GM19468 (cell line): ENCODE measurements at regions not wholly inside any gene's neighbourhood (a gene's known extent, or its start where the extent isn't known, plus 50 kb on each side); places are given as distances from the start of the nearest gene placed in this dataset.
"Not testable (repeated sequence)": the region's sequence is repeated elsewhere in the genome, so short reads cannot be mapped to it uniquely, and the experiment has no call there.

Source experiments
- ATAC-seq: cut with Tn5 transposase; IDR thresholded peaks from one replicate; pipeline ENCODE4 v1.9.1; 2021; ENCODE audit warnings: mild to moderate bottlenecking, moderate library complexity, moderate number of reproducible peaks; ENCODE audit not compliant: unreplicated experiment; ENCODE audit errors: extremely low read depth

DNA sequence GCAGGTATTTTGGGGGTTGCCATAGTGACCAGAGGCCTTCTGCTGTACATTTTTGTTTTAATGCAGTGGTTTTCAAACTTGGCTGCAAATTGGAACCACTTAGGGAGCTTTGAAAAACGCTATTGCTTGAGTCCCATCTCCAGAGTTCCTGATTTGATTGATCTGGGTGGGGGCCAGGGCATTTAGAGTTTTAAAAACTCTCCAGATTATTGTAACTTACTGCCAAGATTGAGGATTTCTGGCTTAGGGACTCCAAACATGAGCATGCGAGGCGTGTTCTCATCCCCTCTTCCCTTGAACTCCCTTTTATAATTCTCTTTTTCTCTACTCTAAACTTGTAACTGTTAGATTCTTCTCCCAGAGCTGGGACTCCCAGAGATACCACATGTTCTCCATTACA lies 340.8 kb upstream of the SUCLG2 start:
- ATAC-seq = no peak

DNA sequence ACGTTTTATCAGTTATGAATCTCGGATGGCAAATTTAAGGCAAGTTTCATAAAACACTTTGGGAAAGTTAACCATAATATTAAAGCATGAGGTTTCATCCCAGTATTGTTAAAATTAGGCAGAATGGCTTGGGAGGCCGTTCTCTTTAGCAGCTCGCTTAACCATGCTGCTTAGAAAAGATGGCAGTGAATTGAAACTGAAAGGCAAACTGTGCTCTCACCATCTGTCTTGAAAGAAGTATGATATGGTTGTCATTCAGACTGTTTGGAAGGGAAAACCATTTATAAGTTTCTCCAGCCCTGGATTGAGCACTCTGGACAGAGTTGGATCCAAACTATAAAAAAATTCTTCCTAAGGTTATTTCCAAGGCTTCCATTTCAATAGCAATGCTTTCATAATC lies 332.3 kb upstream of the SUCLG2 start:
- no peak for ATAC-seq

DNA sequence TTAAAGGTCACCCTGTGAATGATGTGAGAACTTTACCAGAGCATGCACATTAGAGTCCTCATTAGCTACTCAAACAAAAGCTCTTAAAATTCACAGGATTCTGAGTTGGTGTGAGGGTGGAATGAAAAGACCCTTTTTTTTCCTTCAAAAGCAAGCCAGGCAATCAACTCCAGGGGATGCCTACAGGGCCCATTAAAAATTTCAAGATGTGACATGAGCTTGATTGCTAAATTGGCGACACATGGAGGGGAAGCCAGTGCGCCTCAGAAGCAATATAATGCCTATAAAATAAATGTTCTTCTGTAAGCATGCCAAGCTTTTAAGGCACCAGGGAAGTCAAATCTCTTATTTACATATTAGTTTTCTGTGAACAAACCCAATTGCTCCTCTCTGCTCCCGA lies 328.8 kb upstream of the SUCLG2 start:
- ATAC-seq = no peak

- ATAC-seq = no peak
These were observed 326.7 kb upstream of the SUCLG2 start for GRCh38 chr3:67981077-67981476.

DNA sequence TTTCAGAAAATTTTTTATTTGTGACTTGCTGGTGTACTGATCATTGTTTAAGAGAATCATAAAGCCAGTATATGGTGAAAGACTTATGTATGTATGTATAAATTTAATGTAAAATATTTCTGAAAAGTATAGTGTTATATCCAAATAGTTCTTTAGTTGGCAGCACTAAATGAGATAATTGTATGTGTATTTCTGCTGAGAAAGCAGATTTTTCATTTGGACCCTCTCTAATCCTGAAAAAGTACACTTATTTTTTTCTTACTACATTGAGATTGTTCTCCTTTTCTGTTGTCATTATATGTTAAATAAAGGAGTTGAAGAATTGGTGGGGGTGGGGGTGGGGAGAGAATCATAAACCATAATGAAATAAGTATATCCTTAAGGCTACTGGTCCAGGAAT lies 324.9 kb upstream of the SUCLG2 start:
- ATAC-seq = no peak

GRCh38 chr3:67977762-67978161 lies 323.4 kb upstream of the SUCLG2 start:
- ATAC-seq = no peak

DNA sequence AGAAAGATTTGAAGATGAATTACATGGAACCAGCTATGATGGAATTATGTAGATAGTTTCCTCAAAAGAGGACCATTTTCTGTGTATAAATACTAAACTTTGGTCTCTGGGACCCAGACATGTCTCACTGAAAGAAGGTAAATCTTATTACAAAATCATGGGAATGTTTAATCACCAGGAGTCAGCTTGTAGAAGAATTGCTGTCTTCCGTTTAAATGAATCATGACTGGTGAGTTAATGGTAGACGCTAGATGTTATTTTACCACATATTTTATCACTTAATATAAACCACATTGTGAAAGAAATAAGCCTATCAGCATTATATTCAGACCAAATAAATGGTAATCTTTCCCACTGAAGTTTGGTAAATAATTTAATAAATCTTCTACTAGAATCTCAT lies 322.3 kb upstream of the SUCLG2 start:
- no peak for ATAC-seq

- ATAC-seq = no peak
These were observed 310.2 kb upstream of the SUCLG2 start for GRCh38 chr3:67964596-67964995.

- ATAC-seq = no peak
These were observed 302.9 kb upstream of the SUCLG2 start for GRCh38 chr3:67957268-67957667.

- ATAC-seq = no peak
These were observed 293.5 kb upstream of the SUCLG2 start for GRCh38 chr3:67947808-67948508.

- no peak for ATAC-seq
These were observed 292.0 kb upstream of the SUCLG2 start for GRCh38 chr3:67946436-67946835.

DNA sequence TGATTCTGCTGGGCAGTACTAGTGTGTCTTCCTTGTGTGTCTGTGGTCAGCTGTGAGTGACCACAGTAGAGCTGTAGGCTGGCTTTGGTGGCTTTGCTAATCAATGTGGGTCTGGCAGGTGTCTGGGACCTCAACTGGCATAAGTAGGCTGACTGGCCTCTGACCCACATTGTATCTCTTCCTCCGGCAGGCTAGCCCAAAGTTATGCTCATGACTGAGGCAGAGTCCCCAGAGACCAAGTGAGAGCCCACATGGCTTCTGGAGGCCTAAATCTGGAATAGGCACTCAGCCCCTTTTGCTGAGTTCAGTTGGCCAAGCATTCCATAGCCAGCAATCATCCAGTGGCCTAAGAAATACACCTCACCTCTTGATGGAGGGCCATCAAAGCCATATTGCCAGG lies 289.1 kb upstream of the SUCLG2 start:
- ATAC-seq = no peak

- ATAC-seq = no peak
These were observed 287.1 kb upstream of the SUCLG2 start for GRCh38 chr3:67941433-67942030.

DNA sequence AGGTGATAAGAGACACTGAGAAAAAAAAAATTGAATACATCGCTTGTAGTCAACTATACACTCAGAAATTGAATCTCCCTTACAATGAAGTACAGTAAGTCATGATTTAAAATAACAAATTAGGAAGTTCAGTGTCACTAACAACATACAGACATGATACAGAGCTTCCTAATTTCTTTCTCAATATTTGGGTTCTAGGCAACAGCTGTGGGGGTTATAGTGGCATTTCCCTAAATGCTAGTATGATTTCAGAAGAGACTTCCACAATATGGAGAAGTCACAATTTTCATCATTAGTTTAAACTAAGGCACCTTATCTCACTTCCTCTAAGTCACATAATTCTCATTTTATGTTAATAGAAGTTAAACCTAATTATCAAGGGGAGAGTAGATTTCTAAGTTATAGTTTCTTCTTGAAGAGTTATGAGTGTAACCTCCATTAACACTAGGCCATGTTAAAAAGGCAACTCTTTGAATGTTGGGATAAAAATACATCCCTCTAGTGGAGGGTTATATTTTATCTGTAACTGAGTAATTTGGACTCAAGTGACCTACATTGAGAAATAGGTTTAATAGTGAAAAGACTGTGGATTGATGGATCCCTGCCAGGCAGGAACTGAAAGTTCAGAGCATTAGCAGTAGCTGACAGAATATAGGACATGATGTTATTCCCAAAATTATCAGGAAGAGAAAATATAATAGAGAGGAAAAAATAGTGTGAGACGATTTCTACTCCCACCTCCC lies 286.0 kb upstream of the SUCLG2 start:
- no peak for ATAC-seq

GRCh38 chr3:67937498-67938118 lies 283.2 kb upstream of the SUCLG2 start:
- ATAC-seq = no peak

GRCh38 chr3:67930394-67930793 lies 276.0 kb upstream of the SUCLG2 start:
- ATAC-seq = not testable (repeated sequence)

DNA sequence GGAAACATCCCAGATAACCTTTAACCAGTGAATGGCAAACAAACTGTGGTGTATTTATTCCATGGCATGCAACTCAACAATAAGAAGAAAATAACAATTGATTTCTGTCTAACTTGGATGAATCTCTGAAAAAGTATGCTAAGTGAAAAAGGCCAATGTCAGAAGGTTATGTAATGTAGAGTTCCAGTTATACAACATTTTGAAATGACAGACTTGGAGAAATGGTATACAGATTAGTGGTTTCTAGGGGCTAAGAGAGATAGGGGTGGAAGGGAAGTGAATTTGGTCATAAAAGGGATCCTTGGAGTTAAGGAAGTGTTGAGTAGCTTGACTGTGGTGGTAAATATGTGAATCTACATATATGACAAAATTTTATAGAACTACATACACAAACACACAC lies 269.4 kb upstream of the SUCLG2 start:
- ATAC-seq = no peak

- no peak for ATAC-seq
These were observed 266.6 kb upstream of the SUCLG2 start for GRCh38 chr3:67920969-67921368.

DNA sequence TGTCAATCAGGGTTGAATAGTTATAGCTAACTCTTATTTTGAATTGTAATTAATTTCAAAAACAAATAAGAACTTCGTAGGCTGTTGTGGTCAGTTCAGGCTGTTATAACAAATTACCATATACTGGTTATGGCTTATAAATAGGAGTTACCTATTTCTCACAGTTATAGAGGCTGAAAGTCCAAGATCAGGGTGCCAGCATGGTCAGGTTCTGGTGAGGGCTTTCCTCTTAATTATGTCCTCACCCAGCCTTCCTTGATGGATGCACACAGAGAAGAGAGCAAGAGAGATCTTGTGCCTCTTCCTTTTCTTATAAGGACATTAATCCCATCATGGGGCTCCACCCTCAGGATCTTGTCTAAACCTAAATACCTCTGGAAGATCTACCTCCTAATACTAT lies 265.9 kb upstream of the SUCLG2 start:
- no peak for ATAC-seq

DNA sequence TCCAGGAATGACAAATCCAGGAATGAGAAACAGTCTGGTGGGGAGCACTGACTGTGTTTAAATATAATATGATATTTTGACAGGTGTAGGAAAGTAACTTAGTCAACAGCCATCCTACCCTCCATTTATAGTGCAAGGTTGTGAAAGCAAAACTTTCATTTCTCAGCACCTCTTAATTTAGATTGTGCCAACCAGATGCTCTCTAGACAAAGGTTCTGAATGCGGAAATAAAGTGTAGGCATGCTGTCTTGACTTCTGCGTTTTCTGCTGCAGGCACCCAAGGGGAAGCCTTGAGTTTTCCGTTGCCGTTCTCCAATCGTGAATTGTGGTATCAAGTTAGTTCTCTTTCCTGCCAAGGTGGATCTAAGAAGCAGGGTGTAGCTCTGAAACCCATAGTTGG lies 261.9 kb upstream of the SUCLG2 start:
- ATAC-seq = no peak

DNA sequence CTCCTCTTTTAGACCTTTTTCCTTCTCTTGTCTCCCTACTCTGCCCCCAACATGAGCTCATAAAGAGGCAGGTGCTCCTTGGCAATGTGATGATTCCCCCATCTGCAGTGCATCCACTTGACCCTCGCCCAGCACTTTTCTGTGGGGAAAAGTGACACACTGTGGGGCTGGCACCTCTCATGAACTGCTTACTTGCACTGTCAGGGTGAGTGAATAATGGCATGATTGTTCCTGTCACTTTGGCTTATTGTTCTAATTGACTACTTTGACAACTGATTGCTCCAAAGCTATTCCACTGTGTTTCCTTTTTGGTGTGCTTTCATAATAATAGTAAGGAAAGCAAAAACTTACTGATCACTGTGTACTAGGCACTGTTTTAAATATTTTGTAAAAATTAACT lies 253.3 kb upstream of the SUCLG2 start:
- no peak for ATAC-seq
